Activated naive CD8-positive, alpha-beta T cell treated with anti-CD3 and anti-CD28 coated beads, Interleukin-2, amount 50 U/mL, for 24 hours (primary cell): ENCODE measurements at regions not wholly inside any gene's neighbourhood (a gene's known extent, or its start where the extent isn't known, plus 50 kb on each side); places are given as distances from the start of the nearest gene placed in this dataset.

Experiments
- ATAC-seq: fragments of 150-1000 bp; cut with Tn5 transposase; one replicate; pipeline ENCODE4 v1.10.0; 2021
- DNase-seq: peaks from one replicate; pipeline ENCODE4 v3.0.0; 2021
- H3K27ac Mint-ChIP-seq: one replicate; pipeline ENCODE4 v1.8.0; 2021; ENCODE audit warnings: mild to moderate bottlenecking, mixed read lengths
- H3K27me3 Mint-ChIP-seq: one replicate; pipeline ENCODE4 v1.8.0; 2021; ENCODE audit warnings: mixed read lengths
- H3K36me3 Mint-ChIP-seq: one replicate; pipeline ENCODE4 v1.8.0; 2021; ENCODE audit warnings: low read depth, mixed read lengths
- H3K4me1 Mint-ChIP-seq: one replicate; pipeline ENCODE4 v1.8.0; 2021; ENCODE audit warnings: mixed read lengths
- H3K4me3 Mint-ChIP-seq: one replicate; pipeline ENCODE4 v1.8.0; 2021; ENCODE audit warnings: mild to moderate bottlenecking, moderate library complexity, mixed read lengths
- H3K9me3 Mint-ChIP-seq: one replicate; pipeline ENCODE4 v1.8.0; 2021; ENCODE audit warnings: mixed read lengths

DNA sequence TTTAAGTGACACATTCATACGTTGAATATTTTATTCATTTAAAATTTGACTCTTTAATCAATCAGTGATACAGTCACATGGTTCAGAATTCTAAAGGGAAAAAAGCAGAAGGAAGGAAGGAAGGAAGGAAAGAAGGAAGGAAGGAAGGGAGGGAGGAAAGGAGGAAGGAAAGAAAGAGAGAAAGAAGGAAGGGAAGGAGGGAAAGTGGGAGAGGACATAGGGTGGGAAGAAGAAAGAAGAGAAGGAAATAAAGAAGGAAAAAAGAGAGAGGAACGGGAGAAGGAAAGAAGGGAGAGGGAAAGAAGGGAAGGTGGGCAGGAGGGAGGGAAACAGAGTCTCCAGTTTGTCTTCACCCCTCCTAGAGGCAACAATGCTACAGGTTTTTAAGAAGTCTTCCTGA is 518.6 kb downstream of the MIAT start:
- H3K9me3 Mint-ChIP-seq: no peaks in the 10 kb centered on the region
- H3K4me1 Mint-ChIP-seq: no peaks in the 10 kb centered on the region
- no peak overlapping the region for H3K4me3 Mint-ChIP-seq
- DNase-seq (no peak), ATAC-seq (no peak)
- no peak overlapping the region for H3K27ac Mint-ChIP-seq
- no peaks in the 10 kb centered on the region for H3K36me3 Mint-ChIP-seq
- H3K27me3 Mint-ChIP-seq: peaks cover 18% of the 10 kb centered on the region

GRCh38 chr22:27179161-27179560 is 521.8 kb downstream of the MIAT start:
- DNase-seq (no peak), ATAC-seq (no peak)
- H3K9me3 Mint-ChIP-seq: no peaks in the 10 kb centered on the region
- H3K36me3 Mint-ChIP-seq: no peaks in the 10 kb centered on the region
- no peak overlapping the region for H3K4me3 Mint-ChIP-seq
- no peak overlapping the region for H3K27ac Mint-ChIP-seq
- no peaks in the 10 kb centered on the region for H3K4me1 Mint-ChIP-seq
- peaks cover 11% of the 10 kb centered on the region for H3K27me3 Mint-ChIP-seq

DNA sequence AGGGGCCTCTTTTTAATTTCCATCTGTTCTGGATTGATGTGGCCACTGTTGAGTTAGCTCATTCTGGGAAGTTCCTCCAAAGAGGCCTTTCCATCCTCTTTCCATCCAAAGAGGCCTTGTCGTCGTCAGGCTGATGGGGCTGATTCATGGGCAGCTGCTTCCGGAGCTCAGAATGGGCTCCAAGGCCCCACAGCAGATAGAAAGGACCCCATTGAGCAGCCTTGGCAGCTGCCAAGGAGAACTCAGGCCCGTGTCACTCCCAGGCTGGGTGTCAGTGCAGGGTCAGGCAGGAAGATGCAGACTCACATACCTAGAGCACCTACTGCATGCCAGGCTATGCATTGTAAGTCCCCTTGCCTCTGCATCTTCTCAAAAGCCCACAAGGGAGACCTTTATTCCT is 524.1 kb downstream of the MIAT start:
- no peak for DNase-seq
- H3K27me3 Mint-ChIP-seq: no peaks in the 10 kb centered on the region
- H3K27ac Mint-ChIP-seq: no peak overlapping the region
- H3K9me3 Mint-ChIP-seq: no peaks in the 10 kb centered on the region
- no peak overlapping the region for H3K4me3 Mint-ChIP-seq
- H3K4me1 Mint-ChIP-seq: no peaks in the 10 kb centered on the region
- no peaks in the 10 kb centered on the region for H3K36me3 Mint-ChIP-seq
- ATAC-seq: no peak

GRCh38 chr22:27183474-27183873 is 526.1 kb downstream of the MIAT start:
- H3K9me3 Mint-ChIP-seq: no peaks in the 10 kb centered on the region
- no peak overlapping the region for H3K4me3 Mint-ChIP-seq
- H3K27me3 Mint-ChIP-seq: no peaks in the 10 kb centered on the region
- DNase-seq: no peak
- H3K4me1 Mint-ChIP-seq: no peaks in the 10 kb centered on the region
- no peak for ATAC-seq
- no peaks in the 10 kb centered on the region for H3K36me3 Mint-ChIP-seq
- no peak overlapping the region for H3K27ac Mint-ChIP-seq

GRCh38 chr22:27185099-27185709 is 527.8 kb downstream of the MIAT start:
- H3K36me3 Mint-ChIP-seq: no peaks in the 10 kb centered on the region
- DNase-seq: no peak
- no peak overlapping the region for H3K4me3 Mint-ChIP-seq
- no peaks in the 10 kb centered on the region for H3K4me1 Mint-ChIP-seq
- H3K9me3 Mint-ChIP-seq: no peaks in the 10 kb centered on the region
- peaks cover 7% of the 10 kb centered on the region for H3K27me3 Mint-ChIP-seq
- ATAC-seq: no peak
- no peak overlapping the region for H3K27ac Mint-ChIP-seq

DNA sequence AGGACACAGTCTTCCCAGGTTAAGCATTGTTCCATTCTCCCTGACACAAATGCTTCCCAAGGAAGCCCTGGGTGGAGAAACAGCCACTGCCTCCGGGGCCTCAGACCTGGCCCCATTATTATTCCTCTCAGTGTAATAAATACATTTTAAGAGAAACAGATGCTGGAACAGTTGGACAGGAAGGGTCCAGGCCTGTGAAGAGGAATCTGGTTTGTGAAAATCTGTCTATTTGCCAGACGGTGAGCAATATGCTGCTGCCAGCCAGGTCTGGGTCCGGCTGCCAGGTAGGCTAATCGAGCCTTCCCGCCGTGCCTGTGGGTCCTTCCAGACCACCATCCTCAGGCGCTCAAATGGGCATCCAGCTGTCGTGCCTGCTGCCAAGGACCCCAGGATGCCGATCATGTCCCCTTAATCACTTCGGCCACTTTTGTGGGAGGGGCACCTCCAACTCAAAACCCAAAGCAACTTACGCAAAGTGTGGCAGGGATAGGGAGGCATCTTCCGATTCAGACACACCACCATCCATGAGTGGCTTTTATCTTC is 528.4 kb downstream of the MIAT start:
- DNase-seq (no peak), ATAC-seq (no peak)
- H3K4me3 Mint-ChIP-seq: no peak overlapping the region
- no peaks in the 10 kb centered on the region for H3K36me3 Mint-ChIP-seq
- no peaks in the 10 kb centered on the region for H3K4me1 Mint-ChIP-seq
- peaks cover 2% of the 10 kb centered on the region for H3K9me3 Mint-ChIP-seq
- H3K27me3 Mint-ChIP-seq: peaks cover 7% of the 10 kb centered on the region
- no peak overlapping the region for H3K27ac Mint-ChIP-seq

- peaks cover 11% of the 10 kb centered on the region for H3K9me3 Mint-ChIP-seq
- no peak overlapping the region for H3K27ac Mint-ChIP-seq
Measured at GRCh38 chr22:27186643-27187042, 529.3 kb downstream of the MIAT start.

DNA sequence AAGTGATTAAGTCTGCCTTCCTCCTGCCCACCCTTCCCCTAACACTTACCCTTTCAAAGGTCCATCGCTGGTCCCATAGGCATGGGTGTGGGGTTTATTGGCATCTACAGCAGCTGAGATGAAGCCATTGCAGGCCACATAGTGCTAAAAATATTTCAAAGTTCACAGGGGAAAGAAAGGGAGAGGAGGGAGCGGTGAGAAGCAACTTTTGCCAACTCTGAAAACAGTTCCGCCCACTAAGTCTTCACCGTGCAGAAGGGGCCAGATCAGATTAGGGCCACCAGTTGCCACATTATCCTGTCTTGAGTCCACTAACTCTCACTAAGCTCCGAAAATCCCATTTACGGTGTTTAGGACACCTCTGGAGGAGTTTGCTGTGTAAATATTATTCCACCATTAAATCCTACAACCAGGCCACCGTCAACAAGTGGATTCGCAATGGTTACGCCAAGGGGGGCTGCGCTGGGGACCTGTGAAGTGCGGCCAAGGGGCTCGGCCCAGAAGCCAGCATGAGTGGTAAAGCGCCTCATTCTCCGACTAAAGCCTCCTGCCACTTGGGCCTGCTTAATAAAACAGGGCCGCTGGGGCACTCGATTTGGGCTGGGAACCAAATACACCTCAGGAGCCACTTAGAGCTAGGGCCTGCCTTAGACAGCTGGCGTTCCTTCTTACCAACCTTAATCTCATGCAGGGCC is 534.9 kb downstream of the MIAT start:
- ATAC-seq (no peak), DNase-seq (no peak)
- no peaks in the 10 kb centered on the region for H3K36me3 Mint-ChIP-seq
- no peaks in the 10 kb centered on the region for H3K4me1 Mint-ChIP-seq
- no peak overlapping the region for H3K27ac Mint-ChIP-seq
- peaks cover 13% of the 10 kb centered on the region for H3K9me3 Mint-ChIP-seq
- peaks cover 11% of the 10 kb centered on the region for H3K27me3 Mint-ChIP-seq
- no peak overlapping the region for H3K4me3 Mint-ChIP-seq

More at GRCh38 chr22:27186643-27187042, 529.3 kb downstream of the MIAT start:
- no peak overlapping the region for H3K4me3 Mint-ChIP-seq
- DNase-seq (no peak), ATAC-seq (no peak)
- H3K36me3 Mint-ChIP-seq: no peaks in the 10 kb centered on the region
- peaks cover 7% of the 10 kb centered on the region for H3K27me3 Mint-ChIP-seq
- H3K4me1 Mint-ChIP-seq: no peaks in the 10 kb centered on the region

GRCh38 chr22:27193215-27193614 is 535.8 kb downstream of the MIAT start:
- no peak overlapping the region for H3K27ac Mint-ChIP-seq
- no peak overlapping the region for H3K4me3 Mint-ChIP-seq
- DNase-seq (no peak), ATAC-seq (no peak)
- H3K4me1 Mint-ChIP-seq: no peaks in the 10 kb centered on the region
- H3K27me3 Mint-ChIP-seq: peaks cover 12% of the 10 kb centered on the region
- H3K36me3 Mint-ChIP-seq: no peaks in the 10 kb centered on the region
- H3K9me3 Mint-ChIP-seq: peaks cover 18% of the 10 kb centered on the region

- no peak overlapping the region for H3K27ac Mint-ChIP-seq
Measured at GRCh38 chr22:27193636-27194035, 536.2 kb downstream of the MIAT start.

DNA sequence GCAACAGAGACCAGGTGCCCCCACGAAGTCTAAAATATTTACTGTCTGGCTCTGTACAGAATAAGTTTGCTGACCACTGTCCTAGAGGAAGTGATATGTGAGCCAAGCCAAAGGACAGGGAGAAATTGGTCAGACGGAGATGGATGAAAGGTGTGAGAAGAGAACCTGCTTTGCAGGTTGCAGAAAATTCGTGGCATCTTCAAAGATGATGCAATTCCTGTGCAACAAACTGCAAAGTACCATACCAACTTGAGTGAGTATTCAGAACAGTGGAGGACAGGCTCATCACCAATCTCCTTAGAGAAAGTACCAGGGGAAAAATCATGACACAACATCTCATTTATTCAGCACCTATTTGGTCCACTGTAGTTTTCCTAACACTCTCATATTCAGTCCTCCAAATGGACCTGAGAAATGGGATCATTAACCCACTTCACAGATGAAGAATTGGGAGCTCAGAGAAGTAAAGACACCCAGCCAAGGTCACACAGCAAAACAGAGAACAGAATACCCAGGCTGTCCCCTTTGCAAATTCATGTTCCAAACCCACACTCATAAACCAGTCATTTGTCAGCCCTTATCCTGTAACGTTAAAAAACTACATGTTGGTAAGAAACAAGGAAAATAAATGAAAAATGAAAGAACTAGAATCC is 536.8 kb downstream of the MIAT start:
- Mint-ChIP-seq H3K36me3 (no peaks in the 10 kb centered on the region), H3K27ac (no peak overlapping the region), H3K4me1 (no peaks in the 10 kb centered on the region), H3K27me3 (peaks cover 8% of the 10 kb centered on the region), H3K4me3 (no peak overlapping the region), H3K9me3 (peaks cover 18% of the 10 kb centered on the region)
- ATAC-seq (no peak), DNase-seq (no peak)

More at GRCh38 chr22:27193636-27194035, 536.2 kb downstream of the MIAT start:
- Mint-ChIP-seq H3K9me3 (peaks cover 18% of the 10 kb centered on the region), H3K4me1 (no peaks in the 10 kb centered on the region), H3K4me3 (no peak overlapping the region), H3K36me3 (no peaks in the 10 kb centered on the region), H3K27me3 (peaks cover 12% of the 10 kb centered on the region)
- no peak for DNase-seq
- no peak for ATAC-seq

GRCh38 chr22:27195094-27195493 is 537.7 kb downstream of the MIAT start:
- H3K9me3 Mint-ChIP-seq: peaks cover 18% of the 10 kb centered on the region
- H3K27me3 Mint-ChIP-seq: peaks cover 6% of the 10 kb centered on the region
- no peak overlapping the region for H3K27ac Mint-ChIP-seq
- H3K4me1 Mint-ChIP-seq: no peaks in the 10 kb centered on the region
- DNase-seq (no peak), ATAC-seq (no peak)
- no peaks in the 10 kb centered on the region for H3K36me3 Mint-ChIP-seq
- no peak overlapping the region for H3K4me3 Mint-ChIP-seq

GRCh38 chr22:27195494-27195893 is 538.1 kb downstream of the MIAT start:
- DNase-seq (no peak), ATAC-seq (no peak)
- H3K27ac Mint-ChIP-seq: no peak overlapping the region
- H3K4me3 Mint-ChIP-seq: no peak overlapping the region
- peaks cover 6% of the 10 kb centered on the region for H3K27me3 Mint-ChIP-seq
- H3K9me3 Mint-ChIP-seq: peaks cover 18% of the 10 kb centered on the region
- no peaks in the 10 kb centered on the region for H3K4me1 Mint-ChIP-seq
- no peaks in the 10 kb centered on the region for H3K36me3 Mint-ChIP-seq

- no peak overlapping the region for H3K27ac Mint-ChIP-seq
- DNase-seq (no peak), ATAC-seq (no peak)
- peaks cover 6% of the 10 kb centered on the region for H3K27me3 Mint-ChIP-seq
- H3K36me3 Mint-ChIP-seq: no peaks in the 10 kb centered on the region
- no peaks in the 10 kb centered on the region for H3K4me1 Mint-ChIP-seq
- no peak overlapping the region for H3K4me3 Mint-ChIP-seq
- peaks cover 8% of the 10 kb centered on the region for H3K9me3 Mint-ChIP-seq
Measured at GRCh38 chr22:27196606-27197005, 539.2 kb downstream of the MIAT start.

- H3K27ac Mint-ChIP-seq: no peak overlapping the region
- H3K36me3 Mint-ChIP-seq: no peaks in the 10 kb centered on the region
- ATAC-seq: no peak
- peaks cover 6% of the 10 kb centered on the region for H3K9me3 Mint-ChIP-seq
- no peak overlapping the region for H3K4me3 Mint-ChIP-seq
- peaks cover 6% of the 10 kb centered on the region for H3K27me3 Mint-ChIP-seq
- DNase-seq: no peak
- H3K4me1 Mint-ChIP-seq: no peaks in the 10 kb centered on the region
Measured at GRCh38 chr22:27197052-27197451, 539.7 kb downstream of the MIAT start.
